BE2C (cell line): ENCODE measurements at regions not wholly inside any gene's neighbourhood (a gene's known extent, or its start where the extent isn't known, plus 50 kb on each side); places are given as distances from the start of the nearest gene placed in this dataset.
"Not testable (repeated sequence)": the region's sequence is repeated elsewhere in the genome, so short reads cannot be mapped to it uniquely, and the experiment has no call there.

ENCODE experiments used
- DNase-seq: peaks from one replicate; pipeline ENCODE4 v3.0.0-alpha.2; 2020
- H3K27me3 ChIP-seq: fragments of 250-450 bp; sonication (Bioruptor Pico); 2 replicates; pipeline ENCODE4 v1.5.1; 2020; ENCODE audit warnings: mild to moderate bottlenecking
- H3K36me3 ChIP-seq: fragments of 250-450 bp; sonication (Bioruptor Pico); 2 replicates; pipeline ENCODE4 v1.5.1; 2020; ENCODE audit warnings: mild to moderate bottlenecking
- H3K4me1 ChIP-seq: fragments of 250-450 bp; sonication (Bioruptor Pico); 2 replicates; pipeline ENCODE4 v1.5.1; 2020
- H3K4me3 ChIP-seq: 2 replicates; pipeline ENCODE4 v1.5.1; 2011; ENCODE audit warnings: low read depth, low read length
- H3K9me3 ChIP-seq: fragments of 250-450 bp; sonication (Bioruptor Pico); 2 replicates; pipeline ENCODE4 v1.5.1; 2020
- TF ChIP-seq, protein P1 (sequence below): IDR thresholded peaks from 2 replicates; pipeline ENCODE4 v1.5.1; 2012; ENCODE audit warnings: mild to moderate bottlenecking, low read depth, low read length

- H3K9me3 ChIP-seq = no peaks in the 10 kb centered on the region; the same call in 1 of the 2 replicates
- no peak for DNase-seq
- TF ChIP-seq, protein P1, sequence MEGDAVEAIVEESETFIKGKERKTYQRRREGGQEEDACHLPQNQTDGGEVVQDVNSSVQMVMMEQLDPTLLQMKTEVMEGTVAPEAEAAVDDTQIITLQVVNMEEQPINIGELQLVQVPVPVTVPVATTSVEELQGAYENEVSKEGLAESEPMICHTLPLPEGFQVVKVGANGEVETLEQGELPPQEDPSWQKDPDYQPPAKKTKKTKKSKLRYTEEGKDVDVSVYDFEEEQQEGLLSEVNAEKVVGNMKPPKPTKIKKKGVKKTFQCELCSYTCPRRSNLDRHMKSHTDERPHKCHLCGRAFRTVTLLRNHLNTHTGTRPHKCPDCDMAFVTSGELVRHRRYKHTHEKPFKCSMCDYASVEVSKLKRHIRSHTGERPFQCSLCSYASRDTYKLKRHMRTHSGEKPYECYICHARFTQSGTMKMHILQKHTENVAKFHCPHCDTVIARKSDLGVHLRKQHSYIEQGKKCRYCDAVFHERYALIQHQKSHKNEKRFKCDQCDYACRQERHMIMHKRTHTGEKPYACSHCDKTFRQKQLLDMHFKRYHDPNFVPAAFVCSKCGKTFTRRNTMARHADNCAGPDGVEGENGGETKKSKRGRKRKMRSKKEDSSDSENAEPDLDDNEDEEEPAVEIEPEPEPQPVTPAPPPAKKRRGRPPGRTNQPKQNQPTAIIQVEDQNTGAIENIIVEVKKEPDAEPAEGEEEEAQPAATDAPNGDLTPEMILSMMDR = no peak
Observed at GRCh38 chr7:119596651-119597050, 676.3 kb upstream of the KCND2 start.

DNA sequence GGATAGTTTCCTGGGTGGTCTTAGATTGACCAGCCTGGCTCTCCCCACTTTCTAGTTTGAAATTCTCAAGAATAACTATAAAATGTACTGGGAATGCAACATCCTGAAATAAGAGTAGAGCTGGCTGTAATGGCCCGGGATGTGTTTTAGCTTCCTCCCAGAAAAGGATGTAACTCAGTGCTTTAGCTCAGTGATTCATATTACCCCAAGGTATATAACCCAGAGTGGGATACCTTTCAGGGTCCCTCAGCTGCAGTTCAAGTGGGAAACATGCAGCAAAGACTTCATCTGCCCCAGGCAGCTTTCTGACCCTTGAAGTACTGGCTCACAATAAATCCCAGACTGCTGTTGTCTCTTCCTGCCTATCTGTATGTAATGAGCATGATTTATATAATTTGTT lies 666.7 kb upstream of the KCND2 start:
- Histone ChIP-seq H3K27me3 (no peaks in the 10 kb centered on the region), H3K4me1 (no peaks in the 10 kb centered on the region), H3K9me3 (no peaks in the 10 kb centered on the region), H3K4me3 (no peak overlapping the region), H3K36me3 (no peaks in the 10 kb centered on the region)
- TF ChIP-seq, protein P1 = no peak
- DNase-seq = no peak

More at GRCh38 chr7:119596651-119597050, 676.3 kb upstream of the KCND2 start:
- Histone ChIP-seq H3K4me1 (no peaks in the 10 kb centered on the region), H3K4me3 (no peak overlapping the region), H3K27me3 (no peaks in the 10 kb centered on the region), H3K36me3 (no peaks in the 10 kb centered on the region)

GRCh38 chr7:119620769-119621168 lies 652.2 kb upstream of the KCND2 start:
- H3K36me3 ChIP-seq = no peaks in the 10 kb centered on the region
- H3K4me1 ChIP-seq = no peaks in the 10 kb centered on the region
- H3K4me3 ChIP-seq = no peak overlapping the region
- no peaks in the 10 kb centered on the region for H3K9me3 ChIP-seq
- no peaks in the 10 kb centered on the region for H3K27me3 ChIP-seq
- no peak for DNase-seq
- TF ChIP-seq, protein P1 = no peak

DNA sequence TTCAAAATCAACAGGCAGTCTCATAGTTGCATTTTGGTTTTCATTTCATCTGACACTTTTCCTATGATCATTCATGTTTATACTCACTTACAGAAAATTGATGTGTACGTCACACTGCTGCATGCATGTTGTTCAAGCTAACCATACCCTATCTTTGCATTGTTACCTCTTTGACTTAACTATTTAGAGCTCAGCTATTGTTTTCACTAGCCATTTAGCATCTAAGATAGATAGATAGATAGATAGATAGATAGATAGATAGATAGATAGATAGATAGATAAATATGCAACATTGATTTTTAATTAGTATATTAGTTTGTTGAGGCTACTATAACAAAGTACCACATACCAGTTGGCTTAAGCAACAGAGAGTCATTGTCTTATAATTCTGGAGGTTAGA lies 649.5 kb upstream of the KCND2 start:
- no peak for DNase-seq
- no peaks in the 10 kb centered on the region for H3K27me3 ChIP-seq

DNA sequence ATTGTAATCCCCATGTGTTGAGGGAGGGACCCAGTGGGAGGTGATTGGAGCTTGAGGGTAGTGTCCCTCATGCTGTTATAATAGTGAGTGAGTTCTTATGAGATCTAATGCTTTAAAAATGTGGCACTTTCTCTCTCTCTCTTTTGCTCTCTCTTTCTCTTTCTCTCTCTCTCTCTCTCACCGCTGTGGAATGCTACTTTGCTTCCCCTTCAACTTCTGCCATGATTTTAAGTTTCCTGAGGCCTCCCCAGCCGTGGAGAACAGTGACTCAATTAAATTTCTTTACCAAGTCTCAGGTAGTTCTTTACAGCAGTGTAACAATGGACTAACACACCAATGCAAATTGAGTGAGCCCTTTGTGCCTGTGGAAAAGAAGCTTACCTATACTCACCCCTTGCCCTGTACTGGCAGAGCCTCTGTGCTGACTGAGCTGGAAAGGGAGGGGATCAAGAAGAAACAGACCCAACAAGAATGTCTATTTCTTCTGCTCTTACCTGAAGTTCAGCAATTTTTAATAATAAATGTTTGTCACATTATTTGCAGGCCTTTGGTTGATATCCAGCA lies 642.5 kb upstream of the KCND2 start:
- Histone ChIP-seq H3K9me3 (no peaks in the 10 kb centered on the region), H3K36me3 (no peaks in the 10 kb centered on the region), H3K27me3 (no peaks in the 10 kb centered on the region), H3K4me1 (no peaks in the 10 kb centered on the region), H3K4me3 (no peak overlapping the region)
- TF ChIP-seq, protein P1 = no peak
- DNase-seq = no peak

More for the DNA sequence above, 649.5 kb upstream of the KCND2 start:
- H3K9me3 ChIP-seq = no peaks in the 10 kb centered on the region
- TF ChIP-seq, protein P1 = no peak
- H3K4me1 ChIP-seq = no peaks in the 10 kb centered on the region
- H3K4me3 ChIP-seq = no peak overlapping the region
- no peaks in the 10 kb centered on the region for H3K36me3 ChIP-seq

DNA sequence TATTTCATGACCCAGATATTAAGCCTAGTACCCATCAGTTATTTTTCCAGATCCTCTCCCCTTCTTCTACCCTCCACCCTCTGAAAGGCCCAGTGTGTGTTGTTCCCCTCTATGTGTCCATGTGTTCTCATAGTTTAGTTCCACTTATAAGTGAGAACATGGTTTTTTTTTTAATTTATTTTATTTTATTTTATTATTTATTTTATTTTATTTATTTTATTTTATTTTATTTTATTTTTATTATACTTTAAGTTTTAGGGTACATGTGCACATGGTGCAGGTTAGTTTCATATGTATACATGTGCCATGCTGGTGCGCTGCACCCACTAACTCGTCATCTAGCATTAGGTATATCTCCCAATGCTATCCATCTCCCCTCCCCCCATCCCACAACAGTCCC lies 639.2 kb upstream of the KCND2 start:
- H3K4me1 ChIP-seq, H3K27me3 ChIP-seq, DNase-seq: not testable (repeated sequence)

More for the DNA sequence above, 639.2 kb upstream of the KCND2 start:
- not testable (repeated sequence) for H3K4me3 ChIP-seq, H3K36me3 ChIP-seq, H3K9me3 ChIP-seq
